Mucosa of descending colon (tissue), 3 donors: ENCODE measurements at regions not wholly inside any gene's neighbourhood (a gene's known extent, or its start where the extent isn't known, plus 50 kb on each side); places are given as distances from the start of the nearest gene placed in this dataset.

ENCODE experiments used
- ATAC-seq: fragments of 200-7000 bp; cut with Tn5 transposase; one replicate; pipeline ENCODE4 v1.9.1; 2020; ENCODE audit warnings: mild to moderate bottlenecking, moderate library complexity
- DNase-seq, 3 donors: peaks; one replicate each; pipeline ENCODE4 v3.0.0-alpha.2; 2020
- H3K36me3 ChIP-seq: fragments of 200-600 bp; one replicate; pipeline ENCODE4 v1.8.0; 2021; ENCODE audit warnings: low read depth, mild to moderate bottlenecking
- H3K4me1 ChIP-seq: fragments of 200-600 bp; one replicate; pipeline ENCODE4 v1.8.0; 2021; ENCODE audit warnings: low read depth, mild to moderate bottlenecking
- H3K4me3 ChIP-seq: fragments of 200-600 bp; one replicate; pipeline ENCODE4 v1.8.0; 2021; ENCODE audit warnings: mild to moderate bottlenecking
- H3K9me3 ChIP-seq: fragments of 200-600 bp; one replicate; pipeline ENCODE4 v1.8.0; 2021; ENCODE audit warnings: mild to moderate bottlenecking
- intact Hi-C, 2 donors: fragments of 100-400 bp; cut with DNase I in 1 of 2; cut with micrococcal nuclease in 1 of 2; formaldehyde crosslinking; loops; one replicate each; pipeline versions ENCODE4 v1.11.0 to v1.11.1; 2022; cut with DNase I, micrococcal nuclease
- TF ChIP-seq, protein P1 (sequence below): fragments of 200-600 bp; IDR thresholded peaks from one replicate; pipeline ENCODE4 v1.8.0; 2022; ENCODE audit warnings: antibody characterized with exemption, mild to moderate bottlenecking
- donor health status: DM: no; HTN: no; CAD: no; lungs with moderate emphysema.
- donor health status: DM: no; HTN: no; CAD: no.
- donor health status: DM: no; HTN: yes; CAD: no.

DNA sequence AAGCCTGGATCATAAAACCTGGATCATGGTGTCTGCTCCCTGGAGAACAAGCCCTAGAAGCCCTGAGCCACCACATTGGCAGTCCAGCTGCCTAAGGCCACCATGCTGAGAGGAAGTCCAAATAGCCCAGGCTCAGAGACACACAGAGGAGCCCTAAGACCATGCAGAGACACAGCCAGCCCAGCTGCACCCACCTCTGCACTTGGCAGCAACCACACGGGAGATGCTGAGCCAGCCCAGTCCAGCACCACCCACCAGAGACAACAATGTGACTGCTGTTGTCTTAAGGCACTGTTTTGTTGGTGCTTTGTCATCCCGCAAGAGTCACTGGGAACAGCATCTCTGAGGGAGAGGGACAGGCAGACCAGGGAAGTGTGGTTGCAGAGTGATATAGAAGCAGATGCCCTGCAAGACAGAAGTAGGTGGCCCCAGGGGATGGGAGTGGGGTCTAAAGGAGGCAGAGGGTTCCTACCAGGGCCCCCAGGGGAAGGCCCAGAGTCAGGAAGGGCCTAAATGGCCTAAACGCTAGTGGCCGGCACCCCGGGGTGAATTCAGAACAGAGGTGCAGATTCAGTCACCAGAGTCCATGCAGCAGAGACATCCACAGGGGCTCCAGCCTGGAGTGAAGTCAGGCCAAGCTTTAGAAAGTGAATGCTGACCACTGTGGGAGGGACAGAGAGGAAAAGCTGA, 105.4 kb upstream of the PRR20G start:
- ATAC-seq (no peak), DNase-seq (peak in 1 of 3 donors; percentile 32)
- TF ChIP-seq, protein P1, sequence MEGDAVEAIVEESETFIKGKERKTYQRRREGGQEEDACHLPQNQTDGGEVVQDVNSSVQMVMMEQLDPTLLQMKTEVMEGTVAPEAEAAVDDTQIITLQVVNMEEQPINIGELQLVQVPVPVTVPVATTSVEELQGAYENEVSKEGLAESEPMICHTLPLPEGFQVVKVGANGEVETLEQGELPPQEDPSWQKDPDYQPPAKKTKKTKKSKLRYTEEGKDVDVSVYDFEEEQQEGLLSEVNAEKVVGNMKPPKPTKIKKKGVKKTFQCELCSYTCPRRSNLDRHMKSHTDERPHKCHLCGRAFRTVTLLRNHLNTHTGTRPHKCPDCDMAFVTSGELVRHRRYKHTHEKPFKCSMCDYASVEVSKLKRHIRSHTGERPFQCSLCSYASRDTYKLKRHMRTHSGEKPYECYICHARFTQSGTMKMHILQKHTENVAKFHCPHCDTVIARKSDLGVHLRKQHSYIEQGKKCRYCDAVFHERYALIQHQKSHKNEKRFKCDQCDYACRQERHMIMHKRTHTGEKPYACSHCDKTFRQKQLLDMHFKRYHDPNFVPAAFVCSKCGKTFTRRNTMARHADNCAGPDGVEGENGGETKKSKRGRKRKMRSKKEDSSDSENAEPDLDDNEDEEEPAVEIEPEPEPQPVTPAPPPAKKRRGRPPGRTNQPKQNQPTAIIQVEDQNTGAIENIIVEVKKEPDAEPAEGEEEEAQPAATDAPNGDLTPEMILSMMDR: no peak
- H3K4me3 ChIP-seq: no peak overlapping the region
- no peaks in the 10 kb centered on the region for H3K36me3 ChIP-seq
- intact Hi-C loops: no loop called here
- H3K9me3 ChIP-seq: no peaks in the 10 kb centered on the region
- H3K4me1 ChIP-seq: no peaks in the 10 kb centered on the region

DNA sequence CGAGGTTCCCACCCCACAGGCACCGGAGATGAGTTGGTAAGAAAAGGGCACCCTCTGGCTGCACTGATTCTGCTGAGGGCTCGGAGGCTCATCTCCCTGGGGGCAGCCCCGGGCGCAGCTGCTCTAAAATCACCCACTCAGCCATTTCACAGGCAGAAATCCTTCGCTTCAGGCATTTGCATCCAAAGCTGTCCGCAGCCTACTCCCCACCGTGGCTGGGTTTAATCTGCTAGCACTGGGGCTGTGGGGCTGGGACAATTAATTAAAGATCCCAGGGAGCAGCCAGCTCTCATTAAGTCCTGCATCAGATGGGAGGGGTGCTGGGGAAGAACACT, 104.3 kb upstream of the PRR20G start:
- TF ChIP-seq, protein P1: no peak
- Histone ChIP-seq H3K9me3 (no peaks in the 10 kb centered on the region), H3K36me3 (no peaks in the 10 kb centered on the region), H3K4me3 (no peak overlapping the region), H3K4me1 (no peaks in the 10 kb centered on the region)
- DNase-seq (no peak), ATAC-seq (no peak)
- intact Hi-C loops: no loop called here

DNA sequence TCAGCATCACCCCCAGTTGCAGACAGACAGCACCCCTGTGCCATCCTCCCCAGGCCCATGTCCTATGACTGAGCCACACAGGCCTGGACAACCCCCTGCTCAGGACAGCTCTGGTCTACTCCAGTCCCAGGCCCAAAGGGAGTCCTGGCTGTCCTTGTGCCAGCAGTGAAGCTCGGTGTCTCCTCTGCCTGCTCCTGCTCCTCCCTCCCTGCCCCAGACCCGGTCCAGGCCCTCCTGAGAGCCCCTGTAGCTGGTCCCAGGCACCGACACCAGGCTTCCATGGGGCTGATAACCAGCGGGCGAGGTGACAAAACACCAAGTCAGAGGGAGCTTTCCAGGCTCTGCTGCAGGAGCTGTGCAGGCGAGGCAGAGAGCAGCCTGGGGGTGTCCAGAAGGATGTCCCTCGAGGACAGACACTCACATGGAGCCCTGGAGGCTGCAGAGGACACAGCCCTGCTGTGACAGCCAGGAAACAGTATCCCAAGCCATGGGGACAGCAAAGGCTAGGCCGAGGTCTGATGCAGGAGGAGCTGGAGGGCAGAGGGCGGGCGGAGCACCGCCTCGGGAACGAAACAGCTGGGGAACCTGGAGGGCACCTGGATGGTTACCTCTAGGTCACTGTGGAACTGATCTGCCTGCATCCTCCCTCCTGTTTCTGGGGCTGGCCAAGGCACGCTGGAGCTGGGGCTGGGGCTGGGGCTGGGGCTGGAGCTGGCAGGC, 103.8 kb upstream of the PRR20G start:
- Histone ChIP-seq H3K9me3 (no peaks in the 10 kb centered on the region), H3K4me3 (no peak overlapping the region), H3K36me3 (no peaks in the 10 kb centered on the region), H3K4me1 (no peaks in the 10 kb centered on the region)
- TF ChIP-seq, protein P1: no peak
- intact Hi-C loops: no loop called here
- DNase-seq (no peak), ATAC-seq (no peak)

DNA sequence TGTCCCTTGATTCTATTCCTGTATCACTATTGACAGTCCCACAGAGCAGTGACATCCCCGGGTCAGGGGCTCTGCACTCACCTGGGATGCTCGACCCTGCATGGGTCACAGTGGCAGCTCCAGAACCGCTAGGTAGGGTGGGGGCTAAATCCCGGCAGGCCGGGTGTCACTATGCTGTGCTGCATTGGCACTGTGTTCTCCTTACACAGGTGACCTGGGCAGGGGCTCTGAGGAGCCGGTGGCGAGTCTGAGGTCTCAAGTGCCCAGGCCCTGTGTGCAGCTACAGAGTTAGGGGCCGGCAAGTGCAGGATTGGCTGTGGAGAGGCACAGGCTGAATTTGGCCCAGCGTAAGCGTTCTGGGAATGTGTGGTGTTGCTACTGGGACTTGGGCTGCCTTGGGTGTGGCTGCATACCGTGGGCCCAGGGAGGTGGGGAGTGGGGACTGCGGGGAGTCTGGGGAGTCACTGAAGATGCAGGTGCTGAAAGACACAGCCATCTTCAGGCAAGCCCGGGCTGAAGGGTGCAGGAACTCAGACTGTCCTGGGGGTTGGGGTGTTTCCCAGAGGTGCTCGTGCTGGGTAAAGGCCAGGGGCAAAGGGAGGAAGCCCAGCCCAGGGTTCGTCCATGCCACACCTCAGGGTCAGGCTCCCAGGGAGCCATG, 102.6 kb upstream of the PRR20G start:
- no peaks in the 10 kb centered on the region for H3K9me3 ChIP-seq
- DNase-seq (no peak), ATAC-seq (no peak)
- no peaks in the 10 kb centered on the region for H3K4me1 ChIP-seq
- TF ChIP-seq, protein P1: no peak
- no peak overlapping the region for H3K4me3 ChIP-seq
- intact Hi-C loops: no loop called here
- no peaks in the 10 kb centered on the region for H3K36me3 ChIP-seq

DNA sequence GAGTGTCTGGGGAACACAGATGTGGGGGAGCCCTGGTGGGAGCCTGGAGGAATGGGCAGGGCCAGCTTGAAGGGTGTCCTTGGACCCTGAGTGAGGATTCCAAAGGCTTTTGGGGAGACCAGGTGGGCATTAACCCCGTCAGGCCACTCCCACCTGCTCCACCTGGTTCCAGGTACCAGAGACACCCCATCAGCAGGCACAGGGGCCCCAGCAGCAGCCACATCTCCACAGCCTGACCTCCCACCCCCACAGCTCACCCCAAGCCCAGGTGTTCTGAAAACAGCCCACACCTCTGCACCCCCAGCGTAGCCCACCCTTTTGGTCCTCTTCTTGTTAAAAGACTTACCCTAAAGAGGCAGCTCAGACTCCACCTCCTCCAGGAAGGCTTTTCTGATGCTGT, 102.1 kb upstream of the PRR20G start:
- Histone ChIP-seq H3K9me3 (no peaks in the 10 kb centered on the region), H3K36me3 (no peaks in the 10 kb centered on the region), H3K4me1 (no peaks in the 10 kb centered on the region), H3K4me3 (no peak overlapping the region)
- intact Hi-C loops: no loop called here
- no peak for DNase-seq
- TF ChIP-seq, protein P1: no peak
- no peak for ATAC-seq
